Endothelial cell of umbilical vein (primary cell): ENCODE measurements at regions not wholly inside any gene's neighbourhood (a gene's known extent, or its start where the extent isn't known, plus 50 kb on each side); places are given as distances from the start of the nearest gene placed in this dataset.

ENCODE experiments used
- BruUV-seq: library from RNA; stranded (reverse); fragments of 400-500 nt; replicated peaks from 2 replicates; lab custom pipeline; 2021; lab: Mats Ljungman, UMichigan
- CTCF ChIA-PET: fragments of 300-600, 350-600 bp; sonication (Branson Sonifier 250); formaldehyde crosslinking; loops from one replicate; lab custom pipeline; 2021; ENCODE audit warnings: antibody characterized with exemption, inconsistent platforms; lab: Charles Lee
- POLR2A ChIA-PET: fragments of 300-600, 350-600 bp; sonication (Branson Sonifier 250); formaldehyde crosslinking; loops from one replicate; lab custom pipeline; 2021; ENCODE audit warnings: antibody characterized with exemption, inconsistent platforms; lab: Charles Lee
- DNase-seq: peaks from one replicate; pipeline ENCODE4 v3.0.0-alpha.2; 2011; ENCODE audit warnings: low read depth, low spot score
- FAIRE-seq: peaks from 2 replicates; lab custom pipeline; 2011; peaks lifted over from hg19 to GRCh38; lab: Jason Lieb, UNC
- H2AFZ ChIP-seq: 2 replicates; pipeline ENCODE4 v1.6.0; 2012; ENCODE audit warnings: low read depth, low read length, control low read depth, inconsistent platforms
- H3K27ac ChIP-seq: 2 replicates; pipeline ENCODE4 v1.5.1; 2011; ENCODE audit warnings: low read depth, mild to moderate bottlenecking, control low read depth, low read length, moderate library complexity; ENCODE audit not compliant: insufficient read depth
- H3K27me3 ChIP-seq, 2 experiments: 2 replicates each; pipeline versions ENCODE4 v1.6.0 to v1.6.1; 2011; ENCODE audit warnings: low read length in 2 of 2, mixed read lengths in 1 of 2; ENCODE audit not compliant: control insufficient read depth in 2 of 2, insufficient read depth in 2 of 2
- H3K36me3 ChIP-seq, 2 experiments: 2 replicates in 1 of 2; 3 replicates in 1 of 2; pipeline ENCODE4 v1.5.1; 2011; ENCODE audit warnings: low read length in 2 of 2, mild to moderate bottlenecking in 1 of 2, moderate library complexity in 1 of 2; ENCODE audit not compliant: control insufficient read depth in 2 of 2, insufficient read depth in 2 of 2; ENCODE audit errors: extremely low read depth in 1 of 2
- H3K4me1 ChIP-seq: 3 replicates; pipeline ENCODE4 v1.5.1; 2011; ENCODE audit warnings: mild to moderate bottlenecking, low read length; ENCODE audit not compliant: control insufficient read depth, insufficient read depth; ENCODE audit errors: extremely low read depth
- H3K4me2 ChIP-seq: 2 replicates; pipeline ENCODE4 v1.6.1; 2011; ENCODE audit warnings: low read length, control low read depth, mixed read lengths; ENCODE audit not compliant: insufficient read depth
- H3K4me3 ChIP-seq, 3 experiments: fragments of 200-600 bp in 1 of 3; sonication (generic), shearing (Covaris generic) in 1 of 3; replicated peaks in 1 of 3; 2 replicates each; pipeline ENCODE4 v1.5.1; 2011 to 2016; ENCODE audit warnings: control low read depth in 3 of 3, low read length in 3 of 3, mild to moderate bottlenecking in 2 of 3, inconsistent platforms in 1 of 3, low read depth in 1 of 3, moderate library complexity in 1 of 3; ENCODE audit not compliant: insufficient read depth in 1 of 3
- H3K79me2 ChIP-seq: 2 replicates; pipeline ENCODE4 v1.6.0; 2012; ENCODE audit warnings: low read length, inconsistent platforms; ENCODE audit not compliant: control insufficient read depth, insufficient read depth
- H3K9ac ChIP-seq: replicated peaks from 2 replicates; pipeline ENCODE3; 2011; ENCODE audit warnings: low read length, control low read depth; ENCODE audit not compliant: insufficient read depth; ENCODE audit errors: extremely low read depth
- H3K9me1 ChIP-seq: replicated peaks from 3 replicates; pipeline ENCODE4 v1.6.0; 2011; ENCODE audit warnings: mild to moderate bottlenecking, low read length; ENCODE audit not compliant: control insufficient read depth, insufficient read depth; ENCODE audit errors: extremely low read depth
- H3K9me3 ChIP-seq: replicated peaks from 2 replicates; pipeline ENCODE4 v1.5.1; 2012; ENCODE audit warnings: low read length, inconsistent platforms; ENCODE audit not compliant: control insufficient read depth, insufficient read depth
- H4K20me1 ChIP-seq: replicated peaks from 2 replicates; pipeline ENCODE3; 2011; ENCODE audit warnings: mild to moderate bottlenecking, low read length; ENCODE audit not compliant: control insufficient read depth, insufficient read depth; ENCODE audit errors: extremely low read depth
- CTCF ChIP-seq, 2 donors: IDR thresholded peaks; 1 replicate in 1 of 2; 2 replicates in 1 of 2; pipeline ENCODE4 v1.5.1; 2011; ENCODE audit warnings: low read length in 2 of 2, mild to moderate bottlenecking in 2 of 2, moderate library complexity in 2 of 2, control low read depth in 1 of 2, inconsistent platforms in 1 of 2, low read depth in 1 of 2; ENCODE audit not compliant: insufficient read depth in 1 of 2; ENCODE audit errors: extremely low read depth in 1 of 2
- EZH2 ChIP-seq: IDR thresholded peaks from 2 replicates; pipeline ENCODE4 v1.6.1; 2012; ENCODE audit warnings: borderline replicate concordance, low read depth, mild to moderate bottlenecking, moderate library complexity, low read length, inconsistent platforms; ENCODE audit not compliant: severe bottlenecking
- FOS ChIP-seq: IDR thresholded peaks from 2 replicates; pipeline ENCODE4 v1.6.1; 2011; ENCODE audit warnings: mild to moderate bottlenecking, low read length, moderate library complexity, borderline replicate concordance; ENCODE audit not compliant: insufficient read depth
- GATA2 ChIP-seq: IDR thresholded peaks from 2 replicates; pipeline ENCODE4 v1.7.0; 2011; ENCODE audit warnings: low read depth, mild to moderate bottlenecking, moderate library complexity, mixed read lengths, low read length; ENCODE audit not compliant: insufficient read length, insufficient read depth
- JUN ChIP-seq: IDR thresholded peaks from 2 replicates; pipeline ENCODE4 v1.6.1; 2011; ENCODE audit warnings: borderline replicate concordance, low read depth; ENCODE audit not compliant: insufficient read length, insufficient read depth
- MAX ChIP-seq: IDR thresholded peaks from 2 replicates; pipeline ENCODE4 v1.6.1; 2011; ENCODE audit not compliant: insufficient read depth, insufficient read length
- MYC ChIP-seq: IDR thresholded peaks from one replicate; pipeline ENCODE4 v1.6.1; 2011; ENCODE audit warnings: mild to moderate bottlenecking, low read depth, low read length
- POLR2A ChIP-seq: IDR thresholded peaks from 2 replicates; pipeline ENCODE4 v1.6.1; 2012; ENCODE audit warnings: low read depth, mild to moderate bottlenecking, control low read depth, low read length
- POLR2AphosphoS5 ChIP-seq: IDR thresholded peaks from 2 replicates; pipeline ENCODE4 v1.6.1; 2012; ENCODE audit warnings: low read depth, mild to moderate bottlenecking, control low read depth, low read length, moderate library complexity; ENCODE audit not compliant: insufficient read depth
- dilution Hi-C: fragments of 300-500 bp; cut with MboI; formaldehyde crosslinking; loops from one replicate; pipeline ENCODE4 v1.15.0; 2019; ENCODE audit warnings: low sequenced_read_pairs; ENCODE audit not compliant: extremely low pct_ligation_motif_present
- intact Hi-C: fragments of 100-400 bp; cut with micrococcal nuclease; formaldehyde crosslinking; loops from one replicate; pipeline ENCODE4 v1.10.0; 2022

- POLR2A ChIA-PET, result no interaction called here
- no peak overlapping the region for H2AFZ ChIP-seq
- intact Hi-C loops, result no loop called here
Observed at GRCh38 chr12:25853316-25854095, 105.0 kb upstream of the RASSF8 start.

More at GRCh38 chr12:25853316-25854095, 105.0 kb upstream of the RASSF8 start:
- H3K36me3 ChIP-seq, result no peaks in the 10 kb centered on the region
- no peaks in the 10 kb centered on the region for H3K27me3 ChIP-seq
- CTCF ChIA-PET, result interaction anchor here (0.7 to 1.1 kb wide), 2 partner anchors 10 to 260 kb away, joined by 3 to 4 read pairs; no protein-coding TSS in a partner anchor
- no peak for FAIRE-seq
- no peak overlapping the region for H3K4me2 ChIP-seq
- TF ChIP-seq CTCF (IDR thresholded peaks at IDR 0.05; ENCODE audit: extremely low read depth in 1 of 2, insufficient read depth in 1 of 2, low read depth in 1 of 2, low read length in 2 of 2) (no peak), MYC (no peak), FOS (no peak), POLR2A (no peak), GATA2 (no peak), EZH2 (no peak), POLR2AphosphoS5 (no peak), JUN (no peak), MAX (no peak)
- H3K9me1 ChIP-seq, result no peaks in the 10 kb centered on the region
- H3K27ac ChIP-seq, result no peak overlapping the region
- BruUV-seq, result no TSS peak
- dilution Hi-C loops, result no loop called here
- no peak overlapping the region for H3K9ac ChIP-seq
- no peaks in the 10 kb centered on the region for H3K79me2 ChIP-seq
- H3K4me1 ChIP-seq, result peaks cover 6% of the 10 kb centered on the region
- no peaks in the 10 kb centered on the region for H4K20me1 ChIP-seq
- no peak for DNase-seq
- no peaks in the 10 kb centered on the region for H3K9me3 ChIP-seq
- no peak overlapping the region for H3K4me3 ChIP-seq
